HCT116 (cell line): ENCODE measurements at regions not wholly inside any gene's neighbourhood (a gene's known extent, or its start where the extent isn't known, plus 50 kb on each side); places are given as distances from the start of the nearest gene placed in this dataset.

Source experiments
- ATAC-seq: fragments of 200-7000 bp; cut with Tn5 transposase; 2 replicates; pipeline ENCODE4 v1.9.1; 2020; ENCODE audit warnings: mild to moderate bottlenecking, moderate library complexity
- BruUV-seq: library from RNA; stranded (reverse); fragments of 400-500 nt; replicated peaks from 2 replicates; lab custom pipeline; 2021; lab: Mats Ljungman, UMichigan
- CTCF ChIA-PET: fragments of 300-600 bp; sonication (Branson Sonifier 250); formaldehyde crosslinking; loops from one replicate; lab custom pipeline; 2021; ENCODE audit warnings: antibody characterized with exemption; lab: Charles Lee
- POLR2A ChIA-PET: fragments of 300-600, 350-600 bp; sonication (Branson Sonifier 250); formaldehyde crosslinking; loops from one replicate; lab custom pipeline; 2021; ENCODE audit warnings: antibody characterized with exemption; lab: Charles Lee
- RAD21 ChIA-PET, 2 experiments: fragments of 300-600 bp; sonication (Branson Sonifier 250); formaldehyde crosslinking; loops; one replicate each; lab custom pipeline; 2023; ENCODE audit warnings: low total read pairs in 2 of 2; ENCODE audit not compliant: uncharacterized antibody in 2 of 2, unreplicated experiment in 2 of 2, low non-redundant PET in 1 of 2; lab: Charles Lee
- DNase-seq: peaks from one replicate; pipeline ENCODE4 v3.0.0-alpha.2; 2010; ENCODE audit warnings: low read depth, low spot score
- H2AFZ ChIP-seq: fragments of 200-600 bp; shearing (Covaris generic), sonication (generic); 2 replicates; pipeline ENCODE4 v1.6.1; 2017; ENCODE audit warnings: low read depth, mixed run types, mixed read lengths, antibody characterized with exemption, low read length; ENCODE audit not compliant: poor library complexity, severe bottlenecking
- H3K27ac ChIP-seq: 2 replicates; pipeline ENCODE4 v1.5.1; 2012; ENCODE audit warnings: low read depth, low read length
- H3K27me3 ChIP-seq: fragments of 200-600 bp; sonication (generic); 2 replicates; pipeline ENCODE4 v1.6.1; 2016; ENCODE audit warnings: mixed run types, low read length, mixed read lengths; ENCODE audit not compliant: insufficient read depth
- H3K36me3 ChIP-seq, 2 experiments: fragments of 200-500 bp in 1 of 2; fragments of 200-600 bp in 1 of 2; sonication (Bioruptor generic) in 1 of 2; sonication (generic) in 1 of 2; 2 replicates each; pipeline versions ENCODE4 v1.5.1 to v1.6.1; 2014 to 2016; ENCODE audit warnings: low read length in 2 of 2, inconsistent platforms in 1 of 2, mixed read lengths in 1 of 2, mixed run types in 1 of 2; ENCODE audit not compliant: insufficient read depth in 2 of 2, control insufficient read depth in 1 of 2
- H3K4me1 ChIP-seq, 2 experiments: fragments of 200-600 bp in 1 of 2; sonication (generic) in 1 of 2; 2 replicates each; pipeline versions ENCODE4 v1.5.1 to v1.6.1; 2012 to 2017; ENCODE audit warnings: low read length in 2 of 2, inconsistent platforms in 1 of 2, mild to moderate bottlenecking in 1 of 2, mixed read lengths in 1 of 2, mixed run types in 1 of 2, moderate library complexity in 1 of 2; ENCODE audit not compliant: insufficient read depth in 2 of 2, control insufficient read depth in 1 of 2
- H3K4me2 ChIP-seq: fragments of 200-600 bp; sonication (generic); 2 replicates; pipeline ENCODE4 v1.6.1; 2017; ENCODE audit warnings: mixed run types, low read length, mixed read lengths
- H3K4me3 ChIP-seq, 2 experiments: fragments of 200-600 bp in 1 of 2; sonication (generic) in 1 of 2; replicated peaks in 1 of 2; 2 replicates each; pipeline ENCODE4 v1.5.1; 2011 to 2016; ENCODE audit warnings: low read length in 2 of 2, control low read depth in 1 of 2, low read depth in 1 of 2, mild to moderate bottlenecking in 1 of 2, mixed read lengths in 1 of 2, mixed run types in 1 of 2
- H3K79me2 ChIP-seq: fragments of 200-600 bp; sonication (generic); 2 replicates; pipeline ENCODE4 v1.6.1; 2017; ENCODE audit warnings: mild to moderate bottlenecking, mixed run types, low read length, moderate library complexity, mixed read lengths; ENCODE audit not compliant: insufficient read depth
- H3K9ac ChIP-seq: fragments of 200-600 bp; sonication (generic); 2 replicates; pipeline ENCODE4 v1.6.1; 2016; ENCODE audit warnings: low read length, mixed read lengths
- H3K9me2 ChIP-seq: fragments of 200-600 bp; sonication (generic), shearing (Covaris generic); 2 replicates; pipeline ENCODE4 v1.6.1; 2017; ENCODE audit warnings: mixed run types, mild to moderate bottlenecking, moderate library complexity; ENCODE audit not compliant: insufficient read depth
- H3K9me3 ChIP-seq, 2 experiments: fragments of 200-500 bp in 1 of 2; fragments of 200-600 bp in 1 of 2; sonication (Bioruptor generic) in 1 of 2; sonication (generic) in 1 of 2; 2 replicates each; pipeline ENCODE4 v1.6.1; 2014 to 2017; ENCODE audit warnings: low read length in 2 of 2, mixed read lengths in 2 of 2, inconsistent platforms in 1 of 2, low read depth in 1 of 2, mild to moderate bottlenecking in 1 of 2, mixed run types in 1 of 2, moderate library complexity in 1 of 2; ENCODE audit not compliant: control insufficient read depth in 1 of 2, insufficient read depth in 1 of 2
- H4K20me1 ChIP-seq: fragments of 200-600 bp; sonication (generic), shearing (Covaris generic); 2 replicates; pipeline ENCODE4 v1.6.1; 2017; ENCODE audit warnings: mixed run types, mild to moderate bottlenecking, moderate library complexity; ENCODE audit not compliant: insufficient read depth
- CBX3 ChIP-seq: IDR thresholded peaks from 2 replicates; pipeline ENCODE4 v1.6.1; 2012; ENCODE audit warnings: low read depth
- CEBPB ChIP-seq: IDR thresholded peaks from 2 replicates; pipeline ENCODE4 v1.6.1; 2012; ENCODE audit warnings: low read depth
- CTCF ChIP-seq, 3 experiments: fragments of 200-600 bp in 1 of 3; sonication (generic) in 1 of 3; IDR thresholded peaks in 2 of 3; conservative IDR thresholded peaks in 1 of 3; 2 replicates each; pipeline ENCODE4 v1.5.1; 2012 to 2017; ENCODE audit warnings: low read depth in 2 of 3, low read length in 2 of 3, antibody characterized with exemption in 1 of 3, borderline replicate concordance in 1 of 3, control low read depth in 1 of 3, mild to moderate bottlenecking in 1 of 3, mixed read lengths in 1 of 3, mixed run types in 1 of 3, moderate library complexity in 1 of 3; ENCODE audit not compliant: insufficient read depth in 1 of 3
- ELF1 ChIP-seq: IDR thresholded peaks from 2 replicates; pipeline ENCODE4 v1.6.1; 2012; ENCODE audit warnings: low read depth, borderline replicate concordance
- EZH2 ChIP-seq: fragments of 200-600 bp; sonication (generic); IDR thresholded peaks from 2 replicates; pipeline ENCODE4 v1.6.1; 2017; ENCODE audit warnings: antibody characterized with exemption, mixed run types
- FOSL1 ChIP-seq: IDR thresholded peaks from 2 replicates; pipeline ENCODE4 v1.6.1; 2012; ENCODE audit warnings: low read depth
- POLR2A ChIP-seq: IDR thresholded peaks from 2 replicates; pipeline ENCODE4 v1.7.0; 2011; ENCODE audit warnings: borderline replicate concordance; ENCODE audit not compliant: insufficient read depth, insufficient read length; ENCODE audit errors: extremely low read depth
- POLR2AphosphoS5 ChIP-seq: IDR thresholded peaks from 2 replicates; pipeline ENCODE4 v1.6.1; 2011; ENCODE audit warnings: mild to moderate bottlenecking, low read depth, low read length, moderate library complexity
- RAD21 ChIP-seq: IDR thresholded peaks from 2 replicates; pipeline ENCODE4 v1.6.1; 2012; ENCODE audit warnings: low read depth, mild to moderate bottlenecking
- SRF ChIP-seq: IDR thresholded peaks from 2 replicates; pipeline ENCODE4 v1.6.1; 2012; ENCODE audit warnings: low read depth
- intact Hi-C: fragments of 100-400 bp; cut with micrococcal nuclease; formaldehyde crosslinking; loops from 2 replicates; pipeline ENCODE4 v1.10.0; 2022
- TF ChIP-seq, protein P1 (sequence below): IDR thresholded peaks from 2 replicates; pipeline ENCODE4 v1.6.1; 2011; ENCODE audit warnings: mild to moderate bottlenecking, low read length, moderate library complexity; ENCODE audit not compliant: insufficient replicate concordance; ENCODE audit errors: extremely low read depth

- no TSS peak for BruUV-seq
- Histone ChIP-seq H2AFZ (no peak overlapping the region), H3K9me3 (peaks cover 10 to 34% of the 10 kb centered on the region in 2 experiments; a peak in 2 of 4 replicates), H3K9ac (no peak overlapping the region), H3K36me3 (no peaks in the 10 kb centered on the region), H3K27ac (no peak overlapping the region), H4K20me1 (no peaks in the 10 kb centered on the region), H3K4me1 (no peaks in the 10 kb centered on the region), H3K9me2 (no peaks in the 10 kb centered on the region), H3K4me3 (no peak overlapping the region), H3K4me2 (no peak overlapping the region), H3K79me2 (no peaks in the 10 kb centered on the region), H3K27me3 (no peaks in the 10 kb centered on the region)
- TF ChIP-seq ELF1 (no peak), EZH2 (no peak), CBX3 (no peak), CEBPB (no peak), RAD21 (no peak), SRF (no peak), FOSL1 (no peak), POLR2A (no peak), CTCF (IDR thresholded peaks at IDR 0.05 in 2 of 3, conservative IDR thresholded peaks at IDR 0.05 in 1 of 3; ENCODE audit: borderline replicate concordance in 1 of 3, insufficient read depth in 1 of 3, low read depth in 2 of 3, low read length in 2 of 3) (no peak), POLR2AphosphoS5 (no peak)
- TF ChIP-seq, protein P1, sequence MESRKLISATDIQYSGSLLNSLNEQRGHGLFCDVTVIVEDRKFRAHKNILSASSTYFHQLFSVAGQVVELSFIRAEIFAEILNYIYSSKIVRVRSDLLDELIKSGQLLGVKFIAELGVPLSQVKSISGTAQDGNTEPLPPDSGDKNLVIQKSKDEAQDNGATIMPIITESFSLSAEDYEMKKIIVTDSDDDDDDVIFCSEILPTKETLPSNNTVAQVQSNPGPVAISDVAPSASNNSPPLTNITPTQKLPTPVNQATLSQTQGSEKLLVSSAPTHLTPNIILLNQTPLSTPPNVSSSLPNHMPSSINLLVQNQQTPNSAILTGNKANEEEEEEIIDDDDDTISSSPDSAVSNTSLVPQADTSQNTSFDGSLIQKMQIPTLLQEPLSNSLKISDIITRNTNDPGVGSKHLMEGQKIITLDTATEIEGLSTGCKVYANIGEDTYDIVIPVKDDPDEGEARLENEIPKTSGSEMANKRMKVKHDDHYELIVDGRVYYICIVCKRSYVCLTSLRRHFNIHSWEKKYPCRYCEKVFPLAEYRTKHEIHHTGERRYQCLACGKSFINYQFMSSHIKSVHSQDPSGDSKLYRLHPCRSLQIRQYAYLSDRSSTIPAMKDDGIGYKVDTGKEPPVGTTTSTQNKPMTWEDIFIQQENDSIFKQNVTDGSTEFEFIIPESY = no peak
- ATAC-seq (no peak), DNase-seq (no peak)
- RAD21 ChIA-PET = no interaction called here
- CTCF ChIA-PET = no interaction called here
- POLR2A ChIA-PET = no interaction called here
- intact Hi-C loops = no loop called here
These were observed 484.2 kb downstream of the IRX1 start for GRCh38 chr5:4079831-4080230.
